Mesenchymal stem cell (in vitro differentiated cells and primary cell): ENCODE measurements at regions not wholly inside any gene's neighbourhood (a gene's known extent, or its start where the extent isn't known, plus 50 kb on each side); places are given as distances from the start of the nearest gene placed in this dataset.

Experiments used
- DNase-seq: peaks from one replicate; pipeline ENCODE4 v3.0.0-alpha.2; 2013
- H2AFZ ChIP-seq: one replicate; pipeline ENCODE4 v1.6.1; 2013; ENCODE audit warnings: low read depth, mild to moderate bottlenecking, control low read depth, inconsistent platforms, low read length, moderate library complexity
- H2AK5ac ChIP-seq: 2 replicates; pipeline ENCODE4 v1.6.1; 2013; ENCODE audit warnings: low read length, moderate library complexity, mild to moderate bottlenecking, inconsistent platforms; ENCODE audit not compliant: severe bottlenecking
- H2BK120ac ChIP-seq: one replicate; pipeline ENCODE4 v1.6.1; 2013; ENCODE audit warnings: low read depth, mild to moderate bottlenecking, inconsistent platforms, low read length, moderate library complexity
- H2BK12ac ChIP-seq, 2 experiments: one replicate each; pipeline ENCODE4 v1.6.1; 2013; ENCODE audit warnings: inconsistent platforms in 2 of 2, low read length in 2 of 2, mild to moderate bottlenecking in 2 of 2, moderate library complexity in 2 of 2, control low read depth in 1 of 2
- H2BK15ac ChIP-seq: one replicate; pipeline ENCODE4 v1.6.1; 2013; ENCODE audit warnings: mild to moderate bottlenecking, low read depth, inconsistent platforms; ENCODE audit not compliant: poor library complexity, severe bottlenecking
- H2BK5ac ChIP-seq: 2 replicates; pipeline ENCODE4 v1.6.1; 2013; ENCODE audit warnings: low read depth, mild to moderate bottlenecking, low read length, control low read depth, inconsistent platforms; ENCODE audit not compliant: poor library complexity, severe bottlenecking
- H3K14ac ChIP-seq, 2 experiments: one replicate each; pipeline ENCODE4 v1.6.1; 2013; ENCODE audit warnings: inconsistent platforms in 2 of 2, low read length in 2 of 2, control low read depth in 1 of 2, mild to moderate bottlenecking in 1 of 2, moderate library complexity in 1 of 2
- H3K18ac ChIP-seq, 2 experiments: one replicate each; pipeline ENCODE4 v1.6.1; 2013; ENCODE audit warnings: inconsistent platforms in 2 of 2, low read length in 2 of 2, control low read depth in 1 of 2, low read depth in 1 of 2, mild to moderate bottlenecking in 1 of 2
- H3K23ac ChIP-seq, 2 experiments: one replicate each; pipeline ENCODE4 v1.6.1; 2013; ENCODE audit warnings: inconsistent platforms in 2 of 2, low read length in 2 of 2, mild to moderate bottlenecking in 2 of 2, moderate library complexity in 2 of 2, control low read depth in 1 of 2
- H3K27ac ChIP-seq: 2 replicates; pipeline ENCODE4 v1.5.1; 2013; ENCODE audit warnings: mild to moderate bottlenecking, moderate library complexity, low read length, control low read depth, inconsistent platforms; ENCODE audit not compliant: poor library complexity, severe bottlenecking
- H3K27me3 ChIP-seq, 2 experiments: 2 replicates each; pipeline versions ENCODE4 v1.6.1 to v1.7.0; 2013; ENCODE audit warnings: low read length in 2 of 2, mild to moderate bottlenecking in 2 of 2, moderate library complexity in 2 of 2, control low read depth in 1 of 2, inconsistent platforms in 1 of 2; ENCODE audit not compliant: control insufficient read depth in 1 of 2, insufficient read depth in 1 of 2
- H3K36me3 ChIP-seq, 2 experiments: 2 replicates each; pipeline versions ENCODE4 v1.6.1 to v1.7.0; 2013; ENCODE audit warnings: low read length in 2 of 2, control low read depth in 1 of 2, inconsistent platforms in 1 of 2, low read depth in 1 of 2, mild to moderate bottlenecking in 1 of 2; ENCODE audit not compliant: insufficient read depth in 2 of 2, control insufficient read depth in 1 of 2
- H3K4ac ChIP-seq, 2 experiments: one replicate each; pipeline ENCODE4 v1.6.1; 2013; ENCODE audit warnings: inconsistent platforms in 2 of 2, low read length in 2 of 2, mild to moderate bottlenecking in 2 of 2, moderate library complexity in 2 of 2, control low read depth in 1 of 2, low read depth in 1 of 2
- H3K4me1 ChIP-seq: 2 replicates; pipeline ENCODE4 v1.6.1; 2013; ENCODE audit warnings: low read depth, low read length, control low read depth; ENCODE audit not compliant: control insufficient read depth, insufficient read depth
- H3K4me2 ChIP-seq: 2 replicates; pipeline ENCODE4 v1.6.1; 2013; ENCODE audit warnings: low read length, mild to moderate bottlenecking, inconsistent platforms; ENCODE audit not compliant: poor library complexity, severe bottlenecking
- H3K4me3 ChIP-seq, 2 experiments: 2 replicates each; pipeline versions ENCODE4 v1.5.1 to v1.7.0; 2013; ENCODE audit warnings: low read length in 2 of 2, mild to moderate bottlenecking in 2 of 2, control low read depth in 1 of 2, low read depth in 1 of 2; ENCODE audit not compliant: insufficient read depth in 1 of 2
- H3K79me1 ChIP-seq: replicated peaks from 2 replicates; pipeline ENCODE4 v1.6.1; 2013; ENCODE audit warnings: mild to moderate bottlenecking, control low read depth, low read length, inconsistent platforms; ENCODE audit not compliant: poor library complexity, severe bottlenecking
- H3K9ac ChIP-seq: 2 replicates; pipeline ENCODE4 v1.7.0; 2013; ENCODE audit warnings: mild to moderate bottlenecking, low read length, moderate library complexity
- H3K9me3 ChIP-seq: 2 replicates; pipeline ENCODE4 v1.7.0; 2013; ENCODE audit warnings: mild to moderate bottlenecking, low read length; ENCODE audit not compliant: control insufficient read depth
- H4K8ac ChIP-seq: one replicate; pipeline ENCODE4 v1.6.1; 2013; ENCODE audit warnings: inconsistent platforms, mild to moderate bottlenecking, low read length, moderate library complexity
- H4K91ac ChIP-seq: one replicate; pipeline ENCODE4 v1.6.1; 2013; ENCODE audit warnings: mild to moderate bottlenecking, low read length, inconsistent platforms
- WGBS: methylation state at CpG from one replicate; pipeline ENCODE4 v1.1.7; 2013; ENCODE audit warnings: mixed read lengths; 5-methylcytosine and 5-hydroxymethylcytosine counted together

DNA sequence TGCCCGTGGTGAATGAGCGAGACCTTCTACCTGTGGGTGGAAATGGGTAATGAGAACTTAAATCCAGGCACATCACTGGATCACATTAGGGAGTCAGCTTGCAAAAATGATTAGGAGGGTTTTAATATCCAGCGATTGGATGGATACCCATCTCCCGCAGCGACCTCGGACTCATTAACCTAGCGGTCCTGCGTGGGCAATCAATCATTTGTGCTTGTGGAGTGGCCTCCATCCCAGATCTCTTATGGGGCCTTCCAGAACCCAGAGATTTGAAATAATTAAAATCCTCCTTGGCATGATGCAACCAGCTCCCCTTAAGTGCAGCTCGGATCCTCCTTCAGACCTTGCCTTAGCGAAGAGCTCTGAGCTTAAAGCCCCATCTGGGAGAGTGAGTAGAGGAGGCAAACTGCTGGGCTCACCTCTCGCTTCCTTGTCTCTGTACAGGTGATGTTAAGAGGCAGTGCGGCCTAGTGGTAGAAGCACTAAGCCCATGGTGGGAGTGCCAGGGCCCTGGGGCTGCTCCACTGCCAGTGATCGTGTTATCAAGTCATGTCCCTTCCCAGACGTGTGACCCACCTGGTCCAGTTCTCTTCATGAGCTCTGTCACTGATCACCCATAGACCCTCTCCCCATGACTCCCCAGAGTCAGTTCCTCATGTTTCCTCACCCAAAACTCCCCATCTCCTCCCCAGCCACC, 285.2 kb upstream of the TLE3 start:
- Histone ChIP-seq H3K36me3 (no peaks in the 10 kb centered on the region), H3K9ac (no peak overlapping the region), H3K4me3 (no peak overlapping the region), H3K27me3 (peaks cover 61 to 88% of the 10 kb centered on the region in 2 experiments), H3K9me3 (peaks cover 13% of the 10 kb centered on the region), H2BK12ac (no peak overlapping the region), H3K14ac (no peak overlapping the region), H3K4me2 (no peak overlapping the region), H3K4me1 (no peaks in the 10 kb centered on the region), H3K79me1 (no peaks in the 10 kb centered on the region), H4K8ac (no peak overlapping the region), H4K91ac (no peak overlapping the region), H2AFZ (no peak overlapping the region), H2BK5ac (no peak overlapping the region), H3K18ac (no peak overlapping the region), H3K27ac (no peak overlapping the region), H3K4ac (no peak overlapping the region), H2BK15ac (no peak overlapping the region), H3K23ac (no peak overlapping the region), H2AK5ac (no peak overlapping the region), H2BK120ac (no peak overlapping the region)
- WGBS = 95% methylated on average over 14 of the region's 14 CpGs
- DNase-seq = no peak

- Histone ChIP-seq H4K8ac (no peak overlapping the region), H2BK120ac (no peak overlapping the region), H3K9ac (no peak overlapping the region), H2BK5ac (no peak overlapping the region), H3K27me3 (peaks cover 63 to 88% of the 10 kb centered on the region in 2 experiments), H3K9me3 (peaks cover 13% of the 10 kb centered on the region), H2BK12ac (no peak overlapping the region), H3K14ac (no peak overlapping the region), H4K91ac (no peak overlapping the region), H3K79me1 (no peaks in the 10 kb centered on the region), H3K36me3 (no peaks in the 10 kb centered on the region), H2AFZ (no peak overlapping the region), H3K4me1 (peaks cover 2% of the 10 kb centered on the region), H3K23ac (no peak overlapping the region), H3K4me2 (no peak overlapping the region), H3K18ac (no peak overlapping the region), H3K4me3 (no peak overlapping the region), H2BK15ac (no peak overlapping the region), H3K27ac (no peak overlapping the region), H3K4ac (no peak overlapping the region), H2AK5ac (no peak overlapping the region)
- no peak for DNase-seq
- 88% methylated on average over 7 of the region's 7 CpGs for WGBS
Measured at GRCh38 chr15:70382009-70382749, 284.5 kb upstream of the TLE3 start.

- Histone ChIP-seq H2BK120ac (no peak overlapping the region), H2AFZ (no peak overlapping the region), H3K18ac (no peak overlapping the region), H3K14ac (no peak overlapping the region), H3K9me3 (peaks cover 13% of the 10 kb centered on the region), H2BK5ac (no peak overlapping the region), H3K4me2 (no peak overlapping the region), H4K91ac (no peak overlapping the region), H3K4me3 (no peak overlapping the region), H3K4me1 (peaks cover 10% of the 10 kb centered on the region), H3K79me1 (no peaks in the 10 kb centered on the region), H4K8ac (no peak overlapping the region), H3K27ac (no peak overlapping the region), H3K9ac (no peak overlapping the region), H3K4ac (no peak overlapping the region), H2AK5ac (no peak overlapping the region), H3K27me3 (peaks cover 72 to 82% of the 10 kb centered on the region in 2 experiments), H3K36me3 (no peaks in the 10 kb centered on the region), H2BK15ac (no peak overlapping the region), H3K23ac (no peak overlapping the region), H2BK12ac (no peak overlapping the region)
- WGBS = 83% methylated on average over 9 of the region's 9 CpGs
- DNase-seq = no peak
Measured at GRCh38 chr15:70379938-70380883, 282.5 kb upstream of the TLE3 start.

- H4K8ac ChIP-seq = no peak overlapping the region
- no peak overlapping the region for H3K4ac ChIP-seq
- H3K23ac ChIP-seq = no peak overlapping the region
- no peak overlapping the region for H3K4me3 ChIP-seq
- peaks cover 12% of the 10 kb centered on the region for H3K4me1 ChIP-seq
- H3K27me3 ChIP-seq = peaks cover 80 to 87% of the 10 kb centered on the region in 2 experiments
- H3K27ac ChIP-seq = no peak overlapping the region
- no peaks in the 10 kb centered on the region for H3K79me1 ChIP-seq
- no peak overlapping the region for H2BK5ac ChIP-seq
- 97% methylated on average over 5 of the region's 9 CpGs for WGBS
- H3K9ac ChIP-seq = no peak overlapping the region
- no peak overlapping the region for H2AK5ac ChIP-seq
- H3K14ac ChIP-seq = no peak overlapping the region
- H4K91ac ChIP-seq = no peak overlapping the region
- H3K36me3 ChIP-seq = no peaks in the 10 kb centered on the region
- no peak overlapping the region for H2BK15ac ChIP-seq
- H2BK120ac ChIP-seq = no peak overlapping the region
- H3K4me2 ChIP-seq = no peak overlapping the region
- peaks cover 13% of the 10 kb centered on the region for H3K9me3 ChIP-seq
- H2AFZ ChIP-seq = no peak overlapping the region
- no peak overlapping the region for H3K18ac ChIP-seq
- DNase-seq = no peak
- no peak overlapping the region for H2BK12ac ChIP-seq
Measured at GRCh38 chr15:70379134-70379533, 281.4 kb upstream of the TLE3 start.
